IPS-NIHi7 (cell line): ENCODE measurements at regions not wholly inside any gene's neighbourhood (a gene's known extent, or its start where the extent isn't known, plus 50 kb on each side); places are given as distances from the start of the nearest gene placed in this dataset.
"Not testable (repeated sequence)": the region's sequence is repeated elsewhere in the genome, so short reads cannot be mapped to it uniquely, and the experiment has no call there.

Source experiments
- DNase-seq: peaks from one replicate; pipeline ENCODE4 v3.0.0; 2012; ENCODE audit warnings: mixed read lengths; ENCODE audit errors: extremely low spot score

DNA sequence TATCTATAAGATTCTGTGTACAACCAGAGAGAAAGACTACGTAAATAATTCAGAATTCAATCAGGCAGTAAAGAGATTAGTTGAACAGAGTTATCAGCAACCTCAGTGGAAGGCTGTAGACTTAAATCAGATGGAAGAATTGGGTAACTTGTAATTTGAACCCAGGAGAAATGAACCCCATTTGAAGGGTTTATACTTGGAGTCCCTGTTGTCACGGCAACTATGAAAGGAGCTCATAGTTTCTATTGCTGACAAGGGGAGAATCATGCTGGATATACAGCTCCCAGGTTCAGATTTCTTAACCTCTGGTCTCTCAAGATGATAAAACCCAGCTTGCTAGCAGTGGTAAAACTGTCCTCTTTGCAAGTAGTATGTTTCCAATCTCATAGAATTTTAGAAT lies 54.4 kb upstream of the BMP4 start:
- DNase-seq: no peak

DNA sequence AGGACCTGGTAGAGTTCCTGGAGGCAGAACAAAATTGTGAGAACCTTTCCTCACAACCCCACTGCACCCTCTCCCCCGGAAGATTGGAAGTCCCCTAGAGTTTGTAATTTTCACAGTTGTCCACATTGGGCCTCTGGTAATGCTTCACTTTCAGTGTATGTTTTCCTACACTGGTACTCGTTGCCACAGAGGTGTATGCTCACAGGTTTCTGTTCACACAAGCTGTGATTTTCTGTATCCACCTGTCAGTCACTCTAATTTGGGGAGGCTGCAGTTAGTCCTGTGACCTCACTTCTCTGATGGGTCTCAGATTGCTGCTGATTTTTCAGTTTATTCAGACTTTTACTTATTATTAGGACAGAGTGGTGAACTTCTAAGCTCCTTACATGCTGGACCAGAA lies 66.4 kb upstream of the BMP4 start:
- DNase-seq: no peak

DNA sequence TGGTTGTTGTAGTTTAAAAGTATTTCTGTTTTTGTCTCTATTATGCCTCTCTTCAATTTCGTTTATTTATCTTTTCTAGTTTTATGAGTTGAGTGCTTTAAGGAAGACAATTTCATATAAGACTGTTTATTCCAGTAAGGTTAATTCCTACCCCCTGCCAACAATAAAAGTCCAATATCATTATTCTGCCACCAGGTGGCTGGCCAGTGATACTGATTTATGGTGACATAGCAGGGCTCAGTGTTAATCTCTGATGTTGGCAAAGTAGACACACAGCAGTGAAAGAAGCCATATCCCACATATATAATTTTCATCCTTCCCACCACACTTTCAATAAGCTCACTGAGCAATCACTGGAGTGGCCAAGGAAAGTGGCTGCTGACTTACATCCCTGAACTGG lies 69.0 kb upstream of the BMP4 start:
- no peak for DNase-seq

DNA sequence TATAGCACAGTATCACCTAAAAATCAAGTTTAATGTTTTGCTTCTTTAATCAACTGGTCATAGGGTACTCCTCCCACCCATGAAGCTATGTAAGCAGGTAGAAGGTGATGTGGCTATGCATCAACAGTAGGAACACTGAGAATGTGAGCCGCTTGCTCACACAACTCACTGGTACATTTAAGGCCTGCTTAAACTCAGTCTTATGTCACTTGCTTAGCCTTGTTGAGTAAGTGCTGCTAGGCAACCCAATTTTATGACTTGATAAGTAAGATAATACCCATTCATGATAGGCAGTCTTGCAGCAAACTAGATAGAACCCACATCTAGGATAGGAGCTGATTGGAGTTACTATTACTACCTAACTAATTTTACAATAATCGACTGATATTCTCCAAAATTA lies 70.0 kb upstream of the BMP4 start:
- DNase-seq: no peak

DNA sequence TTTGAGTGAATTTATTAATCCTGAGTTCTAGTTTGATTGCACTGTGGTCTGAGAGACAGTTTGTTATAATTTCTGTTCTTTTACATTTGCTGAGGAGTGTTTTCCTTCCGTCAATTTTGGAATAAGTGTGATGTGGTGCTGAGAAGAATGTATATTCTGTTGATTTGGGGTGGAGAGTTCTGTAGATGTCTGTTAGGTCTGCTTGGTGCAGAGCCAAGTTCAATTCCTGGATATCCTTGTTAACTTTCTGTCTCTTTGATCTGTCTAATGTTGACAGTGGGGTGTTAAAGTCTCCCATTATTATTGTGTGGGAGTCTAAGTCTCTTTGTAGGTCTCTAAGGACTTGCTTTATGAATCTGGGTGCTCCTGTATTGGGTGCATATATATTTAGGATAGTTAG lies 74.4 kb upstream of the BMP4 start:
- not testable (repeated sequence) for DNase-seq

DNA sequence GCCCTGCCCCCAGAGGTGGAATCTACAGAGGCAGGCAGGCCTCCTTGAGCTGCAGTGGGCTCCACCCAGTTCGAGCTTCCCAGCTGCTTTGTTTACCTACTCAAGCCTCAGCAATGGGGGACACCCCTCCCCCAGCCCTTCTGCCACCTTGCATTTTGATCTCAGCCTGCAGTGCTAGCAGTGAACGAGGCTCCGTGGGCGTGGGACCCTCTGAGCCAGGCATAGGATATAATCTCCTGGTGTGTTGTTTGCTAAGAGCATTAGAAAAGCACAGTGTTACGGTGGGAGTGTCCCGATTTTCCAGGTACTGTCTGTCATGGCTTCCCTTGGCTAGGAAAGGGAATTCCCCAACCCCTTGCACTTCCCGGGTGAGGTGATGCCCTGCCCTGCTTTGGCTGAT lies 76.7 kb upstream of the BMP4 start:
- not testable (repeated sequence) for DNase-seq

DNA sequence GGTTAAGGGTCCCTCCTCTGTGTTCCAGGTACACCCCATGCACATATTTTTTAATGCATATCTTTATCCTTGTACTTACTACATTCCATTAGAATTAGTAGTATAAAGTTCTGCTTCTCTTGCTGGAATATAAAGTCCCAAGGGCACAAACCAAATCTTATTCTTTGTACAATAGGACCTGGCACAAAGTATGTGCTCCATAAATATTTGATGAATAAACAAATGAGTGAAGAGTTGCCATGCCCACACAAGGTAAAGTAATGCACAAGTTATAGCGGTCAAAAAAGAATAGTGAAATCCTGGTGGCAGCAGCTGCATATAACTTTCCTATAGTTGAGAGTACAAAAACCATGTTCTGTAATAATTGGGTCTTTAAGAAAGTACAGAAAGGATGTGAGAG lies 82.1 kb upstream of the BMP4 start:
- DNase-seq: no peak

DNA sequence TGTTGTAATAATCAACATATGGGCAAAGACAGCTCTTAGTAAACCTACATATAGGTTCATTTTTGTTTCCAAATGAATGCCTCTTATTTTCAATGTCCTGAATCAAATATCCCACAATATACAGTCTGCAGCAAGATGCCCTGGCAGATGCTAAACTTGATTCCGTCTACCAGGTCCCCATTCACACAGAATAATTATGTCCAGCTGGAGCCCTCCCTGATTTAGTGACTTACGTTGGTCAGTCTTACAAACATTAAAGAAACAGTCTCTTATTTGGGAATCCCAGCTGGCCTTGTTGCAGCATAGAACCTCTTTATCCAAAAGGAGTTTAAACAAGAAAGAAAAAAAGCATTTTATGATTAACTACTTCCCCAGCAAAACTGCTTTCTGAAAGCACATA lies 82.7 kb upstream of the BMP4 start:
- DNase-seq: no peak

DNA sequence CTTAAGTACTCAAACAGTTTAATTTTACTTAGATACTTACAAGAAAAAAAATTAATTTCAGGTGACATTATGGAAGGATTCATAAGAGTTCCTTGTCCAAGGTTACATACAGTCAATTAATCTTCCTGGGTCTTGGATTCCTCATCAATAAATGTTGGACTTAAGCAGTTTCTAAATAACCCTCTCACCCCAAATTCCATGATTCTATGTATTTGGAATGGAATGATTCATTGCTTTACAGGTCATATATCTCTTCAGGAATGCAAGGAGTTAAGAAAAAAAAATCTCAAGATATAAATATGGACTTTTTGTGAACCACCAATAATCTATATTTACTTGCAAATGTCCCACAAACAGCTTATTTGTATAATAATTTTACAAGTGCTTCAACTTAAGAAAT lies 84.2 kb upstream of the BMP4 start:
- no peak for DNase-seq

DNA sequence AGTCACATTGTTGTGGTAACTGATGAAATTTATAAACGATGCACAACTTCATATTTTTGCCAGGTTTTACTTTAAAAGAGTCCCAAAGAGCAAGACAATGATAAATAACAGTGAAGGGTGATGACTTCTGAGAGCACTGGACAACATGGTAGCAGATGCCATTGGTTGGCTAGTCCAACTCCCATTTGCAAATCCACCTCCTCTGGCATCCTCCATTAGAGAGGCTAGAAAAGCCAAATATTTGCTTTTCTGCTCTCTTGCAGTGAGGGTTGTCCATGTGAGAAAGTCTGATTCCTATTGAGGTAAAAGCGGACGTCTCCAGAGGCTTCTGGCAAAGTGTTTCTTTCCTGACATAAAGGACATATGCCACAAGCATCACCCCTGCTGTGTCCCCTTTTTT lies 89.6 kb upstream of the BMP4 start:
- no peak for DNase-seq

DNA sequence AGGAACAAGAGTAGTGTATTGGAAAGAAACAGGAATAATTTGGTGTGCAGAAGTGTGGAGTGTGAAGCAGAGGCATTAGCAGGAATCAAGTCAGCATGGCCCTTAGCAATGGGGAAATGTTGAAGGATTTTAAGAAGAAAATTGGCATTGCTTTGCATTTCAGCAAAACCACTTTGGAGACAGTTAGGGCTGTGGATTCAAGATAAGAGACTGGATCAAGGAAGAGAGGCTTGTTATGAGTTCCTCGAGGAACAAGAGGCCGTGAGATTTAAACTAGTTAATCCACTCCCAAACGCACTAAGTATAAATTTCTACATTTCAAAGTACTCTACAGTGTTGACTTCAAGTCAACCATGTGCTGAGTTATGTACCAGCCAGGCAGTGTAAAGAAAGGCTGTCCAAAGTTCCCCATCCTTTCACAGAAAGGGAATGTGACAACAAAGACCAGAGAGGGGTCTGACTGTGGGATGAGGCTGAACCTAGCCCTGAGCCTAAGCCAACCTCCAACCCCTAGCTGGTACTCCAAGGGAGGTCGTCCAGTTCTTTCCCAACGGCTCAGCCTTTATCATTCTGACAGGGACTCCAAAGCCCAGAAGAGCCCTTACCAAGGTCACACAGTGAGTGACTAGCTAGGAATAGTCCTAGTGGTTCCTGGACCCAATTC lies 91.2 kb upstream of the BMP4 start:
- no peak for DNase-seq

DNA sequence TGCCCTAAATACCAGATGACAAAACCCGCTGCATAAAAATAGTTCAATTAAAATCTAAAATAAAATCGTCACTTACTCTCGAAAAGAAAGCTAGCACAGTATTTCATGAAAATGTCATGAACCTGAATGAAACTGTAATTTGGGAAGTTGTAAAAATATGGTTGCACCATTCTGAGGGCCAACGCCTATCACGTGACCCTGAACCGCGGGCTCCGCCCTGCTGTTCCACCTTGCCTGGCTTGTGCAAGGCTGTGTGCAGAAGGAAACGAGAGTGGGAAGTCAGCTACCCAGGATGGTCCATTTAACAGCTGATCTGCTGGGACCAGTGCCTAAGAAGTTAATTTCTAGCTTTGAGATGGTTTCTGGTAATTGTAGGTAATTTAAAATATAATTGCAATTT lies 91.7 kb upstream of the BMP4 start:
- no peak for DNase-seq

DNA sequence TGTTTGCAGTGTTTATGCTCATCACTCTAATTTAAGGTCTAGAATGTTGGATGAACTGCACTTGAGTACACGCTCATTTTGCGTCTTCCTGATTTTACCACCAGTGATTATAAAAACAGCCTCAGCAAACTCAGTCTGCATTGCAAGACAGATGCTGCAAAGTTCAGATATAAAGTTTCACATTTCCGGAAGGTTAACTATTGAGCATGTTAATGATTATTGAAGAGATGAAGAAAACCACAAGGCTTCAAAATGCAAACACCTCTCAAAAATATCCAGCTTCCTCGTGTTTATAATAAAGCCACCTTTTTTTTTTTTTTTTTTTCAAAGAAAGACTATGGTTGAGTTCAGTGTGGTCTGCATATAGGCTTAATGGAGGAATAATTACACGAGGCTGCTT lies 92.1 kb upstream of the BMP4 start:
- no peak for DNase-seq

DNA sequence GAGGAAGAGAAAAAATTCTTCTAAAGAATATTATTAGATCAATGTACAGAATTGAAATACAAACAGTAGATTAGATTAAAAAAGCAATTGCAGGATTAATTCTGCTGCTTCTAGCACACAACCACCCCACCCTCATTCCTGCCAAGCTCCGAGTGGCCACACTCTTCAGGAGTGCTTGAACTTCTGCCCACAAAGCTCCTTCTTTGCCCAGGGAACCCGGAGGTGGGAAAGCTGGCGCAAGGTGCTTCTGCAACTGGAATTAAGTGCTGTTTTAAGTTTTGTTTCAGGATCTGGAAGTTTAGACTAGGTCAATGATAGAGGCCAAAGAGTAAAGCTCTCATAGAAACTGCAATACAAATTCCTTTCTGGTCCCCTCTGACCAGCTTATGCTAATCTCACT lies 94.1 kb upstream of the BMP4 start:
- DNase-seq: no peak

DNA sequence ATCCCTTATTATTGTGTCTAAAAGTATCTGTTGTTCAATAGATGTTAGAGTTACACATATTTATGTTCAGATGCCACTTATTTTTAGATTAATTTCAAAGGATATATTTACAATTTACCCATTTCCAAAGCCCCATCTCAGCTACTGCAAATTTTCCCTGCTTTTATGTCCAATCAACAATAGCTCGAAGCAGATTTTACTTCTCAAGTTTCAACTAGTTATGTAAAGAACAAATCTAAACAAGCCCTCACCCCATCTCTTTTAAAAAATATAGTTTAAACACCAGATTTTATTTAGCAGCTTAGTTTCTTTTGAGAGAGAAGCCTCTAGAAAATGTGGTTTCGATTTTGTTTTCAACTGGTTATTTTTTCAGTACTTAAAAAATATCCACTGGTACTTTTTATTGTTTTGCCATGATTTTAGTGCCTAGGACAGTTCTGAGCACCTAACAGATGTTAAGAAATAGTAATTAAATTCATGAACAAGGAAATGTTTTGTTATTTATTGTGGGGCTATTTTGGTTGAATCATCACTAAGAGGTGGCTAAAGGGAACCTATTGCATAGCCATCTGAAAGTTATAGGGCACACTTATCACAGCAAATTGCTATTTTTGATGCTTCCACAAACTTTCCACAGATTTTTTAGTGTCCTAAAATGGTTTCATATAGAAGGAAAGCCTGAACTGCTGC lies 96.2 kb upstream of the BMP4 start:
- DNase-seq: no peak

DNA sequence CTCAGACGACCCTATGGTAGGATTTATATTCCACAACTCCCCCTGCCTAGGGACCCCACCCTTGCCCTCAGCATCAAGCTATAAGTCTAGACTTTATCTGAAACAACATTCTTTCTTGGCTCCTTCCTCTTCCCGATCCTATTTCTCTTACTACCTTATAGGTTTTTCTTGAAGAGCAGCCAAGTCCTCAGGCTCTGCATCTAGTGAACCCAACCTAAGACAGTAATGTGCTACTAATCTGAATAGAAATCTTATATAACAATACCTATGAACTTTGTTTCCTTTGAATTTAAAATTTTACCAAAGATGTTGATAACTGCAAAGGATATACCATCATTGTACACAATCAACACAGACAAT lies 96.7 kb upstream of the BMP4 start:
- no peak for DNase-seq

DNA sequence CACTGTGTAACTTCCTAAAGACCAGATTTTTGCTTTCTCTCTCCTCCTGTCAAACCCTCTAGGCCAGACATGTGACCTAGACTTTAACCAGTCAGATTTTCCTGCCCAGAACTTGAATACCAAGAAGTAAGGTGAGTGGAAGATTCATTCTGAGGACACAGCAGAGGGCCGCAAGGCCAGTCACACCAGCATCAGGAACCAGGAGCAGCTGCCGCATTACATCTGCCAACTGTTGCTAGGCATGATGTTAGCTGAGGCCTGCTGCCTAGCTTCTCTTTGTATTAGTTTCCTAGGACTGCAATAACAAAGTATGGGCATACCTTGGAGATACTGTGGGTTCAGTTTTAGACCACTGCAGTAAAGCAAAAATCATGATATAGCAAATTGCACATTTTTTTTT lies 101.9 kb upstream of the BMP4 start:
- DNase-seq: no peak

DNA sequence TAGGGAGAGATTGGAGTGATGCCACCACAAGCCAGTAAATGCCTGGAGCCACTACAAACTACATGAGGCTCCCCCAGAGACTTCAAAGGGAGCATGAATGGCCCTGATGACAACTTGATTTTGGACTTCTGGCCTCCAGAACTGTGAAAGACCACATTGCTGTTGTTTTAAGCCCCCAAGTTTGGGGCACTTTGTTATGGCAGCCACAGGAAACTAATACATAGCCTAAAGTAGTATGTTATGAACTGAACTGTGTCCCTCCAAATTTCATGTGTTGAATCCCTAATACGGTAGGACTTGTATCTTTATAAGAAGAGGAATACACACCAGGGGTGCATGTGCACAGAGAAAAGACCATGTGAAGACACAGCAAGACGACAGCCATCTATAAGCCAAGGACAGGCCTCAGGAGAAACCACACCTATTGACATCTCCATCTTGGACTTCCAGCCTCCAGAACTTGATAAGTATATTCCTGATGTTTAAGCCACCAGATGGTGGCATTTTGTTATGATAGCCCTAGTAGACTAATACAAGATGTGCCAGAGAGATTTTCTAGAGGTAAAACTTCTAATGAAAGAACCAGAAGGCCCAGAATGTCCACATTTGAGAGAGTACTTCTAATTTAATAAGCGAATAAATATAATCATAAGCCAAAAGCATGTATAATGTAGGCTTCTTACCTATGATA lies 127.1 kb upstream of the BMP4 start:
- DNase-seq: no peak

DNA sequence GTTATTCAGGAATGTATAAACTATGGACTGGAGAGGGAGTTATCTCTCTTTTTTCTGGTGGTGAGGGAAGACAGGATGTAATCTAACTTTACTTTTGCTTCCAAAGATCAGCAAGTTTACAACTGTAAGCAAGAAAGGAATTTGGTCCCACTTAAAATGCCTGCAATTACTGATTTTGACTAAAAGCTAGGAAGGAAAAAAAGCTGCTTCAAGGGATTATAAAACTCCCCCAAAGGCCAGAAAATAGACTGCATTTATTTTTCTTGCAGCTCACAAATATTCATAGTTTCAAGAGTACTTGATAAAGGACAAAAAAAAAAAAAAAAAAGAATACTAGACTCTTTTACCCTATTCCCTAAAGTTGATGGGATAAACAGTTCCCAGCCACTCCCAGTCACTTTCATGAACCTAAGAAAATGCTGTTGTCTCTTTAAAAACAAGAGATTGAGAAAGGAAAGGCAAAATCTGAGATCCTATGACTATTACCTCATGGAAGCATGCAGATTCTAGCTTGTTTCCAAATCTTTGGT lies 128.7 kb upstream of the BMP4 start:
- DNase-seq: no peak

DNA sequence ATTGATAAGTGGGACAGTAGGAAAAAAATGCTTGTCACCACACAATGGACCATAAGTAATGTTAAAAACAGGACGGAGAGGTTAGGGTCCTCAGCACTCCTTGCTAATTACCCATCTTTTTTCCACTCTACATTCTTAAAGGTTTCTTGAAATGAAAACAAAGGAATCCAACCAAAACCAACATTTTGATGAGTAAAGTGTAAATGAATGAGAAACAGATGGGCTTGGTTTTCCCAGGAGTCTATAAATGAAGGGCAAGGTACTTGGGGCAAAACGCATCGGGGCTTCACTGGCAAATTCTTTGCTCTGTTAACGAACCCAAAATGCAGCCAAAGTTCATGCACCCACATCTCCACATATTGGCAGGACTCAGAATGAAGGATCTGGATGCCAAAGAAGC lies 129.2 kb upstream of the BMP4 start:
- no peak for DNase-seq

DNA sequence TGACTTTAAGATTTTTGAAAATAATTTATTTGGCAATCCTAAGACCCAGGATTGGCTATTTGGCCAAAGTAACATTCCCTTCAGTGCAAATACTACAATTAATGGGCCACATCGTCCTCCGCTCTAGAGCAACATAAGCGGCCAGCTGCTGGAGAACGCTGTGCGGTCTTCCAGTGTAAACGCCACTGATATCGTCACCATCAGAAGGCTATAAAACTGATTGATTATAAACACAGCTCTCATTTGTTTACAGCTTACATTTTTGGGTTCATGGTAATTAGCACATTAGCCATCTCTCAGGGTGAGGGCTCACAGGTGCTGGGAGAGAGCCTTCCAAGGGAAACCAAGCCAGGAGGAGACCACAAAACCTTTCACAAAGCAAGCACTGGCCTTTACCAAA lies 130.1 kb upstream of the BMP4 start:
- DNase-seq: no peak

DNA sequence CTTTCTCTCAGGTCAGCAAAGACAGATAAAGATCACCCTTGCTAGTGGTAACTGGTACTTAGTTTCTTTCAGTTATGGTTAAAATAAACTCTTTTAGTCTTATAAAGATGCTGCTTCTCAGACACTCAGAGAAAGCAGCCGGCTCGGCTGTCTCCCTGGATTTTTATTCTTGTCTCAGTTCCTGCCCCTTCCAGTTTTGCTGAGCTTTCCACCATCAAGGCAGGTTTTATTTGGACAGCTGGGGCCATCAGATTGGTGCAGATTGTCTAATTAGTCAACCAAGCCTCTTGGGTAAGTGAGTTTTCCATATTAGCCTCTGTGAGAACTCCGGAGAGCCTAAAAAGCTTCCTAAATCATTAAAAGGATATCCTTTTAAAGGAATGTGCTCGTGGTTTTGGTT lies 130.8 kb upstream of the BMP4 start:
- DNase-seq: no peak

DNA sequence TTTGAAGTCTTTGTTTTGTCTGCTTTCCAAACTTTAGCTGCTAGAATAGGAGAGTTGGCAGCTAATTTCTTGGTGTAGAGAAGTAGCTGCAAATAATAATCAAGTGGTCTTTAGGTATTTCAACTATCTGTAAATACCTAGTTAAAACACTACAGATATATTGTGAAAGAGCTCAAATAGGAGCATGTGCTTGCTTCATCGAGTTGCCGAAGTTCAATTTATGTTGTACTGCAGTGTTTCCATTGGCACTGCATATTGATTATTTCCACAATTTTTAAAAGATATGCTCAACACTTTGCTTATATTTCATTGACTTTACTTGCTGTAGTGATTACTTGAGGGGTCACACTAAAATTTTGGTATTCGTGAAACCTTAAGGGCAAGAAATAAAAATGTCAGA lies 131.6 kb upstream of the BMP4 start:
- DNase-seq: no peak
